K562 (cell line): ENCODE measurements at regions not wholly inside any gene's neighbourhood (a gene's known extent, or its start where the extent isn't known, plus 50 kb on each side); places are given as distances from the start of the nearest gene placed in this dataset.

Experiments used
- ATAC-seq: fragments of 200-7000 bp; cut with Tn5 transposase; 3 replicates; pipeline ENCODE4 v1.9.1; 2020; ENCODE audit warnings: moderate library complexity
- BruUV-seq: library from RNA; stranded (reverse); fragments of 400-500 nt; replicated peaks from 2 replicates; lab custom pipeline; 2021; lab: Mats Ljungman, UMichigan
- CTCF ChIA-PET: fragments of 300-600 bp; formaldehyde crosslinking; extraction: SDS; loops from one replicate; lab custom pipeline; 2021; ENCODE audit warnings: low intra/inter-chr PET ratio; lab: Yijun Ruan, JAX
- POLR2A ChIA-PET: fragments of 300-600, 350-650 bp; sonication (Branson Sonifier 250); formaldehyde crosslinking; extraction: SDS; loops from one replicate; lab custom pipeline; 2021; ENCODE audit warnings: antibody characterized with exemption, inconsistent platforms; lab: Yijun Ruan, JAX
- DNase-seq, 4 experiments: peaks; one replicate each; pipeline versions ENCODE4 v3.0.0 to v3.0.0-alpha.2; 2011 to 2018; ENCODE audit warnings: low spot score in 3 of 4, mixed read lengths in 3 of 4; ENCODE audit errors: extremely low read depth in 1 of 4
- FAIRE-seq: peaks from 2 replicates; lab custom pipeline; 2011; peaks lifted over from hg19 to GRCh38; lab: Jason Lieb, UNC
- H2AFZ ChIP-seq: 2 replicates; pipeline ENCODE4 v1.6.0; 2011; ENCODE audit warnings: low read depth, low read length, control low read depth, inconsistent platforms
- H3K27ac ChIP-seq: fragments of 200-600 bp; 3 replicates; pipeline ENCODE4 v1.8.0; 2011; ENCODE audit warnings: low read depth, mild to moderate bottlenecking, control low read depth, inconsistent platforms, low read length, moderate library complexity, mixed read lengths; ENCODE audit errors: extremely low read depth
- H3K27me3 ChIP-seq, 2 experiments: fragments of 300-600 bp in 1 of 2; 2 replicates in 1 of 2; 3 replicates in 1 of 2; pipeline versions ENCODE4 v1.6.0 to v1.8.0; 2011; ENCODE audit warnings: inconsistent platforms in 2 of 2, low read length in 2 of 2, mild to moderate bottlenecking in 1 of 2, mixed read lengths in 1 of 2, moderate library complexity in 1 of 2; ENCODE audit not compliant: control insufficient read depth in 2 of 2, insufficient read depth in 2 of 2
- H3K36me3 ChIP-seq: fragments of 300-600 bp; 3 replicates; pipeline ENCODE4 v1.8.0; 2011; ENCODE audit warnings: mild to moderate bottlenecking, low read length, inconsistent platforms; ENCODE audit not compliant: control insufficient read depth, insufficient read depth
- H3K4me1 ChIP-seq, 2 experiments: fragments of 200-600 bp in 1 of 2; replicated peaks in 1 of 2; 2 replicates in 1 of 2; 3 replicates in 1 of 2; pipeline versions ENCODE4 v1.5.1 to v1.8.0; 2011; ENCODE audit warnings: inconsistent platforms in 2 of 2, low read length in 2 of 2, mild to moderate bottlenecking in 1 of 2, mixed read lengths in 1 of 2, moderate library complexity in 1 of 2; ENCODE audit not compliant: control insufficient read depth in 2 of 2, insufficient read depth in 2 of 2
- H3K4me2 ChIP-seq: 2 replicates; pipeline ENCODE4 v1.6.1; 2011; ENCODE audit warnings: low read length, control low read depth, inconsistent platforms, mixed read lengths; ENCODE audit not compliant: insufficient read depth
- H3K4me3 ChIP-seq: fragments of 200-600 bp; sonication (generic), shearing (Covaris generic); 2 replicates; pipeline ENCODE4 v1.5.1; 2016; ENCODE audit warnings: control low read depth, inconsistent platforms
- H3K79me2 ChIP-seq: fragments of 200-600 bp; 3 replicates; pipeline ENCODE4 v1.8.0; 2011; ENCODE audit warnings: low read length, inconsistent platforms; ENCODE audit not compliant: control insufficient read depth, insufficient read depth
- H3K9ac ChIP-seq, 2 experiments: 2 replicates each; pipeline versions ENCODE4 v1.6.0 to v1.6.1; 2011; ENCODE audit warnings: low read depth in 2 of 2, low read length in 2 of 2, control low read depth in 1 of 2, inconsistent platforms in 1 of 2, mild to moderate bottlenecking in 1 of 2, mixed read lengths in 1 of 2; ENCODE audit not compliant: insufficient read depth in 1 of 2
- H3K9me1 ChIP-seq: one replicate; pipeline ENCODE4 v1.6.0; 2011; ENCODE audit warnings: inconsistent platforms, mild to moderate bottlenecking, low read length, moderate library complexity; ENCODE audit not compliant: control insufficient read depth, insufficient read depth
- H3K9me3 ChIP-seq: replicated peaks from 2 replicates; pipeline ENCODE4 v1.5.1; 2011; ENCODE audit warnings: low read depth, low read length, inconsistent platforms; ENCODE audit not compliant: control insufficient read depth, insufficient read depth
- H4K20me1 ChIP-seq: replicated peaks from 2 replicates; pipeline ENCODE4 v1.6.1; 2011; ENCODE audit warnings: low read length, inconsistent platforms, mixed read lengths; ENCODE audit not compliant: control insufficient read depth, insufficient read depth
- ETS1 ChIP-seq: conservative IDR thresholded peaks from 2 replicates; pipeline ENCODE4 v1.6.1; 2011; ENCODE audit warnings: low read depth, mild to moderate bottlenecking, low read length; ENCODE audit not compliant: control insufficient read depth
- FUS ChIP-seq: fragments of 200-400 bp; formaldehyde crosslinking; optimal IDR thresholded peaks from 2 replicates; pipeline ENCODE3; 2017; ENCODE audit warnings: low read depth, low read length
- IRF1 ChIP-seq: sonication (generic); formaldehyde crosslinking; IDR thresholded peaks from 2 replicates; pipeline ENCODE4 v1.8.0; 2022; ENCODE audit warnings: missing genetic modification reagents, mild to moderate bottlenecking, borderline replicate concordance
- KHSRP ChIP-seq: fragments of 450-650 bp; IDR thresholded peaks from 2 replicates; pipeline ENCODE4 v1.6.1; 2017
- SMC3 ChIP-seq: conservative IDR thresholded peaks from 2 replicates; pipeline ENCODE4 v1.6.1; 2011; ENCODE audit warnings: low read depth, low read length, improper control_type of control experiment; ENCODE audit not compliant: insufficient read depth
- SRF ChIP-seq, 2 experiments: fragments of 250-450, 450-650 bp in 1 of 2; sonication (Bioruptor Pico) in 1 of 2; sonication (generic) in 1 of 2; formaldehyde crosslinking; IDR thresholded peaks; 2 replicates each; pipeline versions ENCODE4 v1.5.0 to v1.5.1; 2020 to 2022; ENCODE audit warnings: mild to moderate bottlenecking in 1 of 2, missing genetic modification reagents in 1 of 2
- ZNF133 ChIP-seq: fragments of 250-450 bp; sonication (Bioruptor Pico); IDR thresholded peaks from 2 replicates; pipeline ENCODE4 v1.4.0; 2020; ENCODE audit warnings: mild to moderate bottlenecking
- ZNF174 ChIP-seq: fragments of 250-450 bp; sonication (Bioruptor Pico); IDR thresholded peaks from 2 replicates; pipeline ENCODE4 v1.4.0; 2020; ENCODE audit warnings: mild to moderate bottlenecking
- WGBS: fragments of 100-300 bp; shearing (Covaris generic); methylation state at CpG from one replicate; pipeline ENCODE4 v1.1.6; 2016; ENCODE audit warnings: low coverage, mixed read lengths; ENCODE audit not compliant: insufficient coverage; ENCODE audit errors: missing lambda C conversion rate; 5-methylcytosine and 5-hydroxymethylcytosine counted together
- in situ Hi-C: fragments of 300-500 bp; cut with MboI; formaldehyde crosslinking; loops from 4 replicates; pipeline ENCODE4 v1.15.0; 2018; ENCODE audit warnings: inconsistent platforms, mixed read lengths
- intact Hi-C: fragments of 100-400 bp; cut with micrococcal nuclease; formaldehyde crosslinking; loops from 2 replicates; pipeline ENCODE4 v1.14.2; 2022

GRCh38 chr3:102712896-102713295 lies 278.1 kb downstream of the ZPLD1 start:
- Histone ChIP-seq H3K4me2 (no peak overlapping the region), H3K9ac (no peak overlapping the region), H3K36me3 (no peaks in the 10 kb centered on the region), H3K9me3 (no peaks in the 10 kb centered on the region), H3K79me2 (no peaks in the 10 kb centered on the region), H2AFZ (no peak overlapping the region)
- FAIRE-seq, result no peak
- in situ Hi-C loops, result no loop called here
- no TSS peak for BruUV-seq
- DNase-seq, result no peak
- TF ChIP-seq ETS1 (no peak), IRF1 (CRISPR knock-in tag) (no peak), FUS (no peak), KHSRP (no peak), ZNF133 (no peak), ZNF174 (CRISPR knock-in tag) (no peak), SRF (CRISPR knock-in tag; IDR thresholded peaks at IDR 0.05) (no peak), SMC3 (no peak)
- TF ChIP-seq, all 486 proteins: peak for 0
- Histone ChIP-seq H3K27me3 (no peaks in the 10 kb centered on the region), H4K20me1 (no peaks in the 10 kb centered on the region), H3K9me1 (no peaks in the 10 kb centered on the region), H3K4me3 (no peak overlapping the region), H3K4me1 (no peaks in the 10 kb centered on the region), H3K27ac (no peak overlapping the region)
- CTCF ChIA-PET, result no interaction called here
- WGBS, result 0% methylated on average over 5 of the region's 5 CpGs
- intact Hi-C loops, result no loop called here
- POLR2A ChIA-PET, result no interaction called here
- ATAC-seq, result no peak
